ENCODE measurements at regions not wholly inside any gene's neighbourhood (a gene's known extent, or its start where the extent isn't known, plus 50 kb on each side); places are given as distances from the start of the nearest gene placed in this dataset.
"Not testable (repeated sequence)": the region's sequence is repeated elsewhere in the genome, so short reads cannot be mapped to it uniquely, and the experiment has no call there.

GRCh38 chr12:93234641-93235040 lies 143.1 kb upstream of the NUDT4 start:
- DNase-seq (ENCODE audit: low read depth in 4 of 4, low spot score in 2 of 4) = no peak

GRCh38 chr12:93235881-93236280 lies 141.8 kb upstream of the NUDT4 start:
- DNase-seq (ENCODE audit: low read depth in 4 of 4, low spot score in 2 of 4) = no peak

- DNase-seq (ENCODE audit: low read depth in 4 of 4, low spot score in 2 of 4) = no peak
Observed at GRCh38 chr12:93237235-93237915, 140.3 kb upstream of the NUDT4 start.

- not testable (repeated sequence) for DNase-seq (ENCODE audit: low read depth in 4 of 4, low spot score in 2 of 4)
Observed at GRCh38 chr12:93238512-93239262, 139.0 kb upstream of the NUDT4 start.

GRCh38 chr12:93239789-93240188 lies 137.9 kb upstream of the NUDT4 start:
- not testable (repeated sequence) for DNase-seq (ENCODE audit: low read depth in 4 of 4, low spot score in 2 of 4)

GRCh38 chr12:93242154-93242972 lies 135.4 kb upstream of the NUDT4 start:
- DNase-seq (ENCODE audit: low read depth in 4 of 4, low spot score in 2 of 4) = no peak

- DNase-seq (ENCODE audit: low read depth in 4 of 4, low spot score in 2 of 4) = no peak
Observed at GRCh38 chr12:93243382-93243688, 134.4 kb upstream of the NUDT4 start.

GRCh38 chr12:93243689-93244513 lies 133.8 kb upstream of the NUDT4 start:
- peak in 3 of 4 donors; percentile 34 to 56 (median 46) for DNase-seq (ENCODE audit: low read depth in 4 of 4, low spot score in 2 of 4)

GRCh38 chr12:93244514-93245077 lies 133.1 kb upstream of the NUDT4 start:
- no peak for DNase-seq (ENCODE audit: low read depth in 4 of 4, low spot score in 2 of 4)

- no peak for DNase-seq (ENCODE audit: low read depth in 4 of 4, low spot score in 2 of 4)
Observed at GRCh38 chr12:93245543-93245942, 132.2 kb upstream of the NUDT4 start.

GRCh38 chr12:93247313-93247991 lies 130.3 kb upstream of the NUDT4 start:
- no peak for DNase-seq (ENCODE audit: low read depth in 4 of 4, low spot score in 2 of 4)

GRCh38 chr12:93252221-93252620 lies 125.5 kb upstream of the NUDT4 start:
- no peak for DNase-seq (ENCODE audit: low read depth in 4 of 4, low spot score in 2 of 4)

GRCh38 chr12:93254911-93255310 lies 122.8 kb upstream of the NUDT4 start:
- no peak for DNase-seq (ENCODE audit: low read depth in 4 of 4, low spot score in 2 of 4)

- no peak for DNase-seq (ENCODE audit: low read depth in 4 of 4, low spot score in 2 of 4)
Observed at GRCh38 chr12:93256256-93256969, 121.3 kb upstream of the NUDT4 start.

- DNase-seq (ENCODE audit: low read depth in 4 of 4, low spot score in 2 of 4) = no peak
Observed at GRCh38 chr12:93261505-93262094, 116.1 kb upstream of the NUDT4 start.

GRCh38 chr12:93272997-93273396 lies 104.7 kb upstream of the NUDT4 start:
- DNase-seq (ENCODE audit: low read depth in 4 of 4, low spot score in 2 of 4) = no peak

- peak in 2 of 4 donors; percentile 18 to 48 for DNase-seq (ENCODE audit: low read depth in 4 of 4, low spot score in 2 of 4)
Observed at GRCh38 chr12:93273834-93274564, 103.7 kb upstream of the NUDT4 start.

GRCh38 chr12:93274937-93275336 lies 102.8 kb upstream of the NUDT4 start:
- DNase-seq (ENCODE audit: low read depth in 4 of 4, low spot score in 2 of 4) = no peak
